Stimulated activated effector memory CD8-positive, alpha-beta T cell treated with anti-CD3 and anti-CD28 coated beads, Interleukin-12 subunit alpha, Interleukin-12 subunit beta, amount 100 ng/mL, for 72 hours (primary cell): ENCODE measurements at regions not wholly inside any gene's neighbourhood (a gene's known extent, or its start where the extent isn't known, plus 50 kb on each side); places are given as distances from the start of the nearest gene placed in this dataset.
A peak's percentile ranks its signal among the peaks of the same experiment; 100 is the strongest.

ENCODE experiments used
- ATAC-seq: fragments of 150-1000 bp; cut with Tn5 transposase; 2 replicates; pipeline ENCODE4 v1.10.0; 2021
- DNase-seq, 2 donors: peaks; one replicate each; pipeline ENCODE4 v3.0.0; 2021 to 2022; ENCODE audit warnings: low spot score in 2 of 2
- H3K27ac Mint-ChIP-seq: one replicate; pipeline ENCODE4 v1.8.0; 2022; ENCODE audit warnings: mild to moderate bottlenecking, mixed read lengths
- H3K36me3 Mint-ChIP-seq: one replicate; pipeline ENCODE4 v1.8.0; 2022; ENCODE audit warnings: mild to moderate bottlenecking, mixed read lengths
- H3K4me1 Mint-ChIP-seq: one replicate; pipeline ENCODE4 v1.8.0; 2022; ENCODE audit warnings: mixed read lengths
- H3K4me3 Mint-ChIP-seq: one replicate; pipeline ENCODE4 v1.8.0; 2022; ENCODE audit warnings: mild to moderate bottlenecking, mixed read lengths
- H3K9me3 Mint-ChIP-seq: one replicate; pipeline ENCODE4 v1.8.0; 2022; ENCODE audit warnings: mixed read lengths

DNA sequence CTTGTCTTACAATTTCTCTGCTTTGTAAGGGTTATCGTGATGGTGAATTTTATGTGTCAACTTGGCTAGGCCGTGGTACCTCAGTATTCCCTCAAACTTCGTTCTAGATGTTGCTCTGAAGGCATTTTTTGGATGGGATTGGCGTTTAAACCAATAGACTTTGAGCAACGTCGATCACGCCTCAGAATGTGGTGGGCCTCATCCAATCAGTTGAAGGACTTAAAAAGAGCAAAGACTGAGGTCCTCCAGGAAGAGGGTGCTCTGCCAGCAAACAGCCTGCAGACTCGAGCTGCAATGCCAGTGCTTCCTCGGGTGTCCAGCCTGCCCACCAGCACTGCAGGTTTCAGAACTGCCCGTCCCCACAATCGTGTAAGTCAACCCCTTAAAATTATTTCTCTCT, 145.8 kb upstream of the SALL3 start:
- DNase-seq (no peak), ATAC-seq (no peak)
- H3K4me1 Mint-ChIP-seq: no peaks in the 10 kb centered on the region
- no peaks in the 10 kb centered on the region for H3K9me3 Mint-ChIP-seq
- H3K36me3 Mint-ChIP-seq: no peaks in the 10 kb centered on the region
- H3K27ac Mint-ChIP-seq: no peak overlapping the region
- H3K4me3 Mint-ChIP-seq: no peak overlapping the region

DNA sequence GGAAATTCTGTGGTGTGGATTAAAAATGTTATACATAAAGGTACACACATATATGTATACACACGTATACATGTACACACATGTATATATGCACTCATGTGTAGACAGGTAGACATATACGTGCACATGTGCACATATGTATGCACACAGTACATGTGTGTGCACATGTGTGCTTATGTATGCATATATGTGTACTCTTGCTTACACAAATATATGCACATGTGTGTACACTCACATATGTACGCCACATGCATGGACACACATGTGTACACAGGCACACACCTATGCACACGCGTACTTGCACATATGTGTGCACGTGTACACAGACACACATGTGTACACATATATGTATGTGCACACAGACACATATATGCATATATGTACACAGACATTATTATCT, 142.8 kb upstream of the SALL3 start:
- no peak for ATAC-seq
- no peaks in the 10 kb centered on the region for H3K9me3 Mint-ChIP-seq
- H3K4me3 Mint-ChIP-seq: no peak overlapping the region

GRCh38 chr18:78837754-78838153, 141.9 kb upstream of the SALL3 start:
- Mint-ChIP-seq H3K9me3 (no peaks in the 10 kb centered on the region), H3K4me1 (no peaks in the 10 kb centered on the region), H3K27ac (no peak overlapping the region), H3K36me3 (no peaks in the 10 kb centered on the region), H3K4me3 (no peak overlapping the region)
- ATAC-seq: no peak
- DNase-seq: no peak

More for the DNA sequence above, 142.8 kb upstream of the SALL3 start:
- no peaks in the 10 kb centered on the region for H3K36me3 Mint-ChIP-seq
- H3K27ac Mint-ChIP-seq: no peak overlapping the region
- DNase-seq: no peak
- H3K4me1 Mint-ChIP-seq: no peaks in the 10 kb centered on the region

- H3K4me1 Mint-ChIP-seq: no peaks in the 10 kb centered on the region
These were observed 141.4 kb upstream of the SALL3 start for GRCh38 chr18:78838183-78838582.

GRCh38 chr18:78849046-78849445, 130.6 kb upstream of the SALL3 start:
- ATAC-seq (no peak), DNase-seq (peak in 1 of 2 donors; percentile 8)
- Mint-ChIP-seq H3K27ac (no peak overlapping the region), H3K4me1 (no peaks in the 10 kb centered on the region), H3K9me3 (peaks cover 22% of the 10 kb centered on the region), H3K4me3 (no peak overlapping the region), H3K36me3 (no peaks in the 10 kb centered on the region)

More at GRCh38 chr18:78838183-78838582, 141.4 kb upstream of the SALL3 start:
- Mint-ChIP-seq H3K27ac (no peak overlapping the region), H3K36me3 (no peaks in the 10 kb centered on the region), H3K4me3 (no peak overlapping the region), H3K9me3 (peaks cover 2% of the 10 kb centered on the region)
- ATAC-seq: no peak
- DNase-seq: no peak

DNA sequence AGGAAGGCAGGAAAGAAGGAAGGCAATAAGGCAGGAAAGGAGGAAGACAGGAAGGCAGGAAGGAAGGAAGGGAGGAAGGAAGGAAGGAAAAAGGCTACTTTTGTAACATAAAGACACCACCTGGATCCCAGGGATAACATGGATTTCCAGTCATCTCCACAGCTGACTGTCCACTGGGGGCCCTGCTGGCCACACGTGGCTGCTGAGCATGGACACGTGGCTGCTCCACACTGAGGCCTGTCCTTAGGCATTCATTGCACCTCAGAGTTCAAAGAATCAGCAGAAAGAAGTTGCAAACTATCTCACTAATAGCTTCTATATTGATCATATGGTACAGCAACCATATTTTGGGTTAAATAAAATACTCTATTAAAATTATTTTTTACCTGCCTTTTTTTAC, 130.2 kb upstream of the SALL3 start:
- ATAC-seq: no peak
- Mint-ChIP-seq H3K27ac (no peak overlapping the region), H3K4me1 (no peaks in the 10 kb centered on the region), H3K36me3 (no peaks in the 10 kb centered on the region), H3K4me3 (no peak overlapping the region), H3K9me3 (peaks cover 22% of the 10 kb centered on the region)
- peak in 1 of 2 donors; percentile 18 for DNase-seq

DNA sequence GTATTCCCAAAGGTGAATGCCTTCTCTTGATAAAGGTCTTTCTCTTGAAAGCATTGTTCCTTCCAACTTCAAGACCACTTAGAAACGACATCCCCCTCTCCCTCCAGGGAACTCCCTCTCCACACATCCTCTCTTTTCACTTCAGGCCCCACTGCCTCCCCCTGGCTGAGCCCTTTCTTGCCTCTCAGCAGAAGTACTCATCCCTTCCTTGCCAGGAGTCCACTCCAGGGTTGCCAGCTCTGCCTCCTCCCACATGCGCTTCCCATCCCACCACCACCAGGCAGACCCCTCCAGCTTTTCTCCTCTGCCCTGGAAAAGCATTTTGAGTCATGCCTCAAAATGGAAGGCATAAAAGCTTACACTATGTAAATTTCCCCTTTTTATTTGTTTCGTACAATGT, 126.3 kb upstream of the SALL3 start:
- Mint-ChIP-seq H3K4me1 (no peaks in the 10 kb centered on the region), H3K4me3 (no peak overlapping the region), H3K36me3 (no peaks in the 10 kb centered on the region), H3K27ac (no peak overlapping the region), H3K9me3 (peaks cover 13% of the 10 kb centered on the region)
- DNase-seq (peak in 1 of 2 donors; percentile 22), ATAC-seq (no peak)

- DNase-seq (peak in 1 of 2 donors; percentile 8), ATAC-seq (no peak)
- no peaks in the 10 kb centered on the region for H3K36me3 Mint-ChIP-seq
- peaks cover 5% of the 10 kb centered on the region for H3K9me3 Mint-ChIP-seq
- no peak overlapping the region for H3K4me3 Mint-ChIP-seq
- no peaks in the 10 kb centered on the region for H3K4me1 Mint-ChIP-seq
- no peak overlapping the region for H3K27ac Mint-ChIP-seq
These were observed 124.4 kb upstream of the SALL3 start for GRCh38 chr18:78855188-78855587.

- DNase-seq: no peak
- H3K9me3 Mint-ChIP-seq: peaks cover 4% of the 10 kb centered on the region
- H3K36me3 Mint-ChIP-seq: no peaks in the 10 kb centered on the region
These were observed 122.9 kb upstream of the SALL3 start for GRCh38 chr18:78856569-78857313.

GRCh38 chr18:78857314-78858150, 122.1 kb upstream of the SALL3 start:
- peaks cover 4% of the 10 kb centered on the region for H3K9me3 Mint-ChIP-seq
- H3K27ac Mint-ChIP-seq: no peak overlapping the region
- no peaks in the 10 kb centered on the region for H3K4me1 Mint-ChIP-seq
- no peaks in the 10 kb centered on the region for H3K36me3 Mint-ChIP-seq
- H3K4me3 Mint-ChIP-seq: no peak overlapping the region
- no peak for DNase-seq
- no peak for ATAC-seq

More at GRCh38 chr18:78856569-78857313, 122.9 kb upstream of the SALL3 start:
- no peak for ATAC-seq
- H3K27ac Mint-ChIP-seq: no peak overlapping the region
- H3K4me3 Mint-ChIP-seq: no peak overlapping the region
- H3K4me1 Mint-ChIP-seq: no peaks in the 10 kb centered on the region

DNA sequence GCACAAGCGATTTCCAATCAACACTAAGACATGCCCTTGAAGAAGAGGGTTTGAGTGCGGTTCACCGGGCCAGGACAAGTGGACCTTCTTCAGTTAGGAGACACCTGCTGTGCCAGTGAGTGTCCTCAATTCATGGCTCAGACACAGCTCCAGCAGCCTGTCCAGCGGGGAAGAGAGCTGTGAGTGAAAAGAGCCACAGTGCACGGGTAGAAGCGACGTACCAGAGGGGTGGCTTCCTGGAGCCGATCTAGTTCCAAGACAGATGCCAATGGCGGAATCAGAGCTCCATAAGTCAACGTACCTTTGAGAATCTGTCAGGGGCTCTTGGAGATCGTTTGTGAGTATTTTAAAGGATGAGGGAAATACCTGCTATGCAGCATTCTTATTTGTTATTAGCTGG, 119.9 kb upstream of the SALL3 start:
- Mint-ChIP-seq H3K4me1 (no peaks in the 10 kb centered on the region), H3K27ac (no peak overlapping the region), H3K9me3 (no peaks in the 10 kb centered on the region), H3K36me3 (no peaks in the 10 kb centered on the region), H3K4me3 (no peak overlapping the region)
- ATAC-seq (no peak), DNase-seq (no peak)

- Mint-ChIP-seq H3K36me3 (no peaks in the 10 kb centered on the region), H3K4me3 (no peak overlapping the region), H3K27ac (no peak overlapping the region), H3K4me1 (no peaks in the 10 kb centered on the region), H3K9me3 (no peaks in the 10 kb centered on the region)
- no peak for DNase-seq
- peak; percentile 8 for ATAC-seq
These were observed 119.5 kb upstream of the SALL3 start for GRCh38 chr18:78860117-78860516.

DNA sequence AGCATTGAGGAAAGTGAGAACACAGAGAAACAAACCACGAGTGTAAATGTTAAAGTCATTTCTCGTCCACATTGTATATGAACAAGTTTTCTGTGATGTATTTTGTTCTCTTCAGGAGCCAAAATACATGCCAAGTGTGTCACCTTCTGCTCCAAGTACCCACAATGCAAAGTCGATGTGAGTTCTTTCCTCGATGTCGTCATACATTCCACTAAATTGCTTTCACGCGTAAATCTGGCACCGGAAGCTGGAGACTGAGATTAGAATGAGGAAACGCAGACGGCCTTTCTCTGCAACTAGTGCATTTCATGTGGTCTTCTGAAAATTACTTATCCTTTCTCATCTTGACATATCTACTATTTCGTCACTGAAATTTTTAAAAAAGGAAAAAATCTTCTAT, 118.5 kb upstream of the SALL3 start:
- Mint-ChIP-seq H3K36me3 (no peaks in the 10 kb centered on the region), H3K9me3 (no peaks in the 10 kb centered on the region), H3K4me3 (no peak overlapping the region), H3K27ac (no peak overlapping the region), H3K4me1 (no peaks in the 10 kb centered on the region)
- no peak for ATAC-seq
- DNase-seq: no peak

- DNase-seq (no peak), ATAC-seq (no peak)
- Mint-ChIP-seq H3K4me3 (no peak overlapping the region), H3K36me3 (no peaks in the 10 kb centered on the region), H3K4me1 (no peaks in the 10 kb centered on the region), H3K9me3 (no peaks in the 10 kb centered on the region), H3K27ac (peak overlapping the region; percentile 68)
These were observed 117.9 kb upstream of the SALL3 start for GRCh38 chr18:78861706-78862105.

- no peak for ATAC-seq
- no peaks in the 10 kb centered on the region for H3K9me3 Mint-ChIP-seq
- H3K4me3 Mint-ChIP-seq: no peak overlapping the region
- no peak for DNase-seq
- no peaks in the 10 kb centered on the region for H3K4me1 Mint-ChIP-seq
- H3K36me3 Mint-ChIP-seq: no peaks in the 10 kb centered on the region
- H3K27ac Mint-ChIP-seq: peak overlapping the region; percentile 68
These were observed 117.2 kb upstream of the SALL3 start for GRCh38 chr18:78862395-78862794.

DNA sequence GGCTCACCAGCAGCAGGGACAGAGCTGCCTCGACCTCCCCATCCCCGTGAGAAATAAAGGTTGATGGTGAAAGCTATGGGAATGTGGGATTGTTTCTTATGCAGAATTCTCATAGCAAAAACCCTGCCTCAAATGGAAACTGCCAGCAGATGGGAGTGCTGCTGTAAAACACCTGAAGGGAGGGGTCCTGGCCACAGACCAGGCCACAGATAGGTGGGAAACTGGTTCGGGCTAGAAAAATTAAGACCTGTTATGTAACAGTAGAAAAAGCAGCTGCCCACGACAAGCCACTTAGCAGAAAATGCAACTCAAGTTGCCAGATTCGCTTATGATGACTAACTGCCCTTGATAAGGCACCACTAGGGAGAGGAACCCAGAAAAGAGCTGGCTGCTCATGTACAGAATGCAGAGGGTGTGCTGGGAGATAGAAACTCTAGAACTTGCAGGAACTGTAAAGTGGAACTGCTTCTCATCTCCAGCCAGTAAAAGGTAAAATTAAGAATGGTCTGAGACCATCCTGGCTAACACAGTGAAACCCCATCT, 114.5 kb upstream of the SALL3 start:
- Mint-ChIP-seq H3K9me3 (no peaks in the 10 kb centered on the region), H3K36me3 (no peaks in the 10 kb centered on the region), H3K4me3 (no peak overlapping the region), H3K4me1 (no peaks in the 10 kb centered on the region), H3K27ac (no peak overlapping the region)
- DNase-seq (no peak), ATAC-seq (no peak)
